Activated T-helper 17 cell treated with anti-CD3 and anti-CD28 coated beads, Interleukin-2, amount 50 U/mL, for 72 hours (primary cell): ENCODE measurements at regions not wholly inside any gene's neighbourhood (a gene's known extent, or its start where the extent isn't known, plus 50 kb on each side); places are given as distances from the start of the nearest gene placed in this dataset.
"Not testable (repeated sequence)": the region's sequence is repeated elsewhere in the genome, so short reads cannot be mapped to it uniquely, and the experiment has no call there.

Experiments
- ATAC-seq: fragments of 150-1000 bp; cut with Tn5 transposase; replicated peaks from 2 replicates; pipeline ENCODE4 v1.10.0; 2021; ENCODE audit warnings: mild to moderate bottlenecking, moderate library complexity
- H3K27ac Mint-ChIP-seq: one replicate; pipeline ENCODE4 v1.8.0; 2022; ENCODE audit warnings: mixed read lengths
- H3K27me3 Mint-ChIP-seq: one replicate; pipeline ENCODE4 v1.8.0; 2022; ENCODE audit warnings: mixed read lengths
- H3K36me3 Mint-ChIP-seq: one replicate; pipeline ENCODE4 v1.8.0; 2022; ENCODE audit warnings: low read depth, mild to moderate bottlenecking, mixed read lengths
- H3K4me1 Mint-ChIP-seq: one replicate; pipeline ENCODE4 v1.8.0; 2022; ENCODE audit warnings: mixed read lengths
- H3K4me3 Mint-ChIP-seq: one replicate; pipeline ENCODE4 v1.8.0; 2022; ENCODE audit warnings: mild to moderate bottlenecking, mixed read lengths
- H3K9me3 Mint-ChIP-seq: one replicate; pipeline ENCODE4 v1.8.0; 2022; ENCODE audit warnings: mixed read lengths

GRCh38 chr16:25546791-25547190 lies 145.0 kb upstream of the HS3ST4 start:
- no peak overlapping the region for H3K27ac Mint-ChIP-seq
- no peaks in the 10 kb centered on the region for H3K36me3 Mint-ChIP-seq
- H3K4me1 Mint-ChIP-seq: no peaks in the 10 kb centered on the region
- H3K9me3 Mint-ChIP-seq: no peaks in the 10 kb centered on the region
- no peak overlapping the region for H3K4me3 Mint-ChIP-seq
- peaks cover 18% of the 10 kb centered on the region for H3K27me3 Mint-ChIP-seq
- no peak for ATAC-seq

GRCh38 chr16:25544294-25544693 lies 147.5 kb upstream of the HS3ST4 start:
- H3K4me3 Mint-ChIP-seq: no peak overlapping the region
- no peaks in the 10 kb centered on the region for H3K9me3 Mint-ChIP-seq
- H3K36me3 Mint-ChIP-seq: no peaks in the 10 kb centered on the region
- H3K27me3 Mint-ChIP-seq: peaks cover 18% of the 10 kb centered on the region
- no peak overlapping the region for H3K27ac Mint-ChIP-seq
- no peak for ATAC-seq
- no peaks in the 10 kb centered on the region for H3K4me1 Mint-ChIP-seq

- H3K27me3 Mint-ChIP-seq: peaks cover 13% of the 10 kb centered on the region
- no peak for ATAC-seq
- H3K36me3 Mint-ChIP-seq: no peaks in the 10 kb centered on the region
- H3K9me3 Mint-ChIP-seq: peaks cover 6% of the 10 kb centered on the region
- H3K4me3 Mint-ChIP-seq: no peak overlapping the region
- no peak overlapping the region for H3K27ac Mint-ChIP-seq
- H3K4me1 Mint-ChIP-seq: no peaks in the 10 kb centered on the region
Observed at GRCh38 chr16:25542306-25542705, 149.5 kb upstream of the HS3ST4 start.

- Mint-ChIP-seq H3K27me3 (peaks cover 10% of the 10 kb centered on the region), H3K9me3 (peaks cover 17% of the 10 kb centered on the region)
- ATAC-seq, H3K4me3 Mint-ChIP-seq, H3K4me1 Mint-ChIP-seq, H3K27ac Mint-ChIP-seq, H3K36me3 Mint-ChIP-seq: not testable (repeated sequence)
Observed at GRCh38 chr16:25539767-25540166, 152.0 kb upstream of the HS3ST4 start.

- H3K27ac Mint-ChIP-seq: no peak overlapping the region
- H3K36me3 Mint-ChIP-seq: no peaks in the 10 kb centered on the region
- no peaks in the 10 kb centered on the region for H3K4me1 Mint-ChIP-seq
- no peak overlapping the region for H3K4me3 Mint-ChIP-seq
- no peaks in the 10 kb centered on the region for H3K9me3 Mint-ChIP-seq
- no peak for ATAC-seq
- H3K27me3 Mint-ChIP-seq: peaks cover 3% of the 10 kb centered on the region
Observed at GRCh38 chr16:25523183-25523582, 168.6 kb upstream of the HS3ST4 start.

- H3K36me3 Mint-ChIP-seq: no peaks in the 10 kb centered on the region
- ATAC-seq: no peak
- H3K27me3 Mint-ChIP-seq: peaks cover 21% of the 10 kb centered on the region
- no peak overlapping the region for H3K27ac Mint-ChIP-seq
- no peaks in the 10 kb centered on the region for H3K9me3 Mint-ChIP-seq
- no peak overlapping the region for H3K4me3 Mint-ChIP-seq
- no peaks in the 10 kb centered on the region for H3K4me1 Mint-ChIP-seq
Observed at GRCh38 chr16:25512041-25512440, 179.7 kb upstream of the HS3ST4 start.

- Mint-ChIP-seq H3K4me3 (no peak overlapping the region), H3K36me3 (no peaks in the 10 kb centered on the region), H3K27me3 (peaks cover 26% of the 10 kb centered on the region), H3K9me3 (no peaks in the 10 kb centered on the region), H3K4me1 (no peaks in the 10 kb centered on the region), H3K27ac (no peak overlapping the region)
- no peak for ATAC-seq
Observed at GRCh38 chr16:25509456-25509855, 182.3 kb upstream of the HS3ST4 start.

GRCh38 chr16:25501530-25502255 lies 190.1 kb upstream of the HS3ST4 start:
- Mint-ChIP-seq H3K36me3 (no peaks in the 10 kb centered on the region), H3K27me3 (peaks cover 14% of the 10 kb centered on the region), H3K4me3 (no peak overlapping the region), H3K27ac (no peak overlapping the region), H3K4me1 (no peaks in the 10 kb centered on the region), H3K9me3 (no peaks in the 10 kb centered on the region)
- no peak for ATAC-seq

- no peak for ATAC-seq
- no peaks in the 10 kb centered on the region for H3K36me3 Mint-ChIP-seq
Observed at GRCh38 chr16:25494292-25494691, 197.5 kb upstream of the HS3ST4 start.

GRCh38 chr16:25493136-25493811 lies 198.5 kb upstream of the HS3ST4 start:
- Mint-ChIP-seq H3K36me3 (no peaks in the 10 kb centered on the region), H3K27me3 (peaks cover 30% of the 10 kb centered on the region), H3K4me3 (no peak overlapping the region), H3K4me1 (no peaks in the 10 kb centered on the region), H3K27ac (no peak overlapping the region), H3K9me3 (no peaks in the 10 kb centered on the region)
- ATAC-seq: no peak

More at GRCh38 chr16:25494292-25494691, 197.5 kb upstream of the HS3ST4 start:
- H3K27me3 Mint-ChIP-seq: peaks cover 28% of the 10 kb centered on the region
- no peaks in the 10 kb centered on the region for H3K4me1 Mint-ChIP-seq
- no peak overlapping the region for H3K4me3 Mint-ChIP-seq
- H3K9me3 Mint-ChIP-seq: no peaks in the 10 kb centered on the region
- H3K27ac Mint-ChIP-seq: no peak overlapping the region

GRCh38 chr16:25488435-25488834 lies 203.3 kb upstream of the HS3ST4 start:
- no peaks in the 10 kb centered on the region for H3K9me3 Mint-ChIP-seq
- peaks cover 21% of the 10 kb centered on the region for H3K27me3 Mint-ChIP-seq
- H3K36me3 Mint-ChIP-seq: no peaks in the 10 kb centered on the region
- no peak overlapping the region for H3K27ac Mint-ChIP-seq
- no peaks in the 10 kb centered on the region for H3K4me1 Mint-ChIP-seq
- H3K4me3 Mint-ChIP-seq: no peak overlapping the region
- no peak for ATAC-seq

GRCh38 chr16:25487888-25488287 lies 203.9 kb upstream of the HS3ST4 start:
- Mint-ChIP-seq H3K36me3 (no peaks in the 10 kb centered on the region), H3K4me3 (no peak overlapping the region), H3K27me3 (peaks cover 18% of the 10 kb centered on the region), H3K4me1 (no peaks in the 10 kb centered on the region), H3K27ac (no peak overlapping the region), H3K9me3 (no peaks in the 10 kb centered on the region)
- no peak for ATAC-seq

GRCh38 chr16:25481636-25482035 lies 210.1 kb upstream of the HS3ST4 start:
- no peak for ATAC-seq
- H3K9me3 Mint-ChIP-seq: no peaks in the 10 kb centered on the region
- H3K36me3 Mint-ChIP-seq: no peaks in the 10 kb centered on the region
- H3K27ac Mint-ChIP-seq: no peak overlapping the region
- no peaks in the 10 kb centered on the region for H3K4me1 Mint-ChIP-seq
- peaks cover under 1% of the 10 kb centered on the region for H3K27me3 Mint-ChIP-seq
- H3K4me3 Mint-ChIP-seq: no peak overlapping the region

- no peaks in the 10 kb centered on the region for H3K36me3 Mint-ChIP-seq
Observed at GRCh38 chr16:25478476-25478875, 213.3 kb upstream of the HS3ST4 start.

GRCh38 chr16:25464058-25464457 lies 206.4 kb upstream of the ZKSCAN2 start:
- Mint-ChIP-seq H3K4me1 (no peaks in the 10 kb centered on the region), H3K9me3 (no peaks in the 10 kb centered on the region), H3K4me3 (no peak overlapping the region), H3K27ac (no peak overlapping the region), H3K36me3 (no peaks in the 10 kb centered on the region), H3K27me3 (peaks cover 26% of the 10 kb centered on the region)
- no peak for ATAC-seq

More at GRCh38 chr16:25478476-25478875, 213.3 kb upstream of the HS3ST4 start:
- Mint-ChIP-seq H3K4me3 (no peak overlapping the region), H3K4me1 (no peaks in the 10 kb centered on the region), H3K9me3 (no peaks in the 10 kb centered on the region), H3K27me3 (peaks cover 5% of the 10 kb centered on the region), H3K27ac (no peak overlapping the region)
- no peak for ATAC-seq
